ENCODE measurements at regions not wholly inside any gene's neighbourhood (a gene's known extent, or its start where the extent isn't known, plus 50 kb on each side); places are given as distances from the start of the nearest gene placed in this dataset.

- Histone ChIP-seq H3K4me3 (replicated peaks; ENCODE audit: insufficient read depth, low read length) (no peak overlapping the region), H3K27me3 (ENCODE audit: insufficient read depth, poor library complexity, severe bottlenecking) (no peaks in the 10 kb centered on the region), H3K27ac (replicated peaks) (no peak overlapping the region)
- TF ChIP-seq CTCF (IDR thresholded peaks at IDR 0.05; ENCODE audit: insufficient read depth, low read length) (no peak), POLR2AphosphoS5 (IDR thresholded peaks at IDR 0.05; ENCODE audit: low read depth) (no peak), REST (IDR thresholded peaks at IDR 0.05; ENCODE audit: insufficient replicate concordance, low read depth) (no peak), SPI1 (IDR thresholded peaks at IDR 0.05; ENCODE audit: borderline replicate concordance, low read depth) (no peak), GABPA (IDR thresholded peaks at IDR 0.05; ENCODE audit: low read depth) (no peak)
- no peak for DNase-seq (ENCODE audit: low read depth in 1 of 2, low spot score in 1 of 2)
Observed at GRCh38 chr11:39363571-39363970, 2095.9 kb downstream of the LRRC4C start.

GRCh38 chr11:39361557-39361956, 2097.9 kb downstream of the LRRC4C start:
- TF ChIP-seq SPI1 (IDR thresholded peaks at IDR 0.05; ENCODE audit: borderline replicate concordance, low read depth) (no peak), POLR2AphosphoS5 (IDR thresholded peaks at IDR 0.05; ENCODE audit: low read depth) (no peak), GABPA (IDR thresholded peaks at IDR 0.05; ENCODE audit: low read depth) (no peak), REST (IDR thresholded peaks at IDR 0.05; ENCODE audit: insufficient replicate concordance, low read depth) (no peak), CTCF (IDR thresholded peaks at IDR 0.05; ENCODE audit: insufficient read depth, low read length) (no peak)
- H3K27me3 ChIP-seq (ENCODE audit: insufficient read depth, poor library complexity, severe bottlenecking) = no peaks in the 10 kb centered on the region
- H3K27ac ChIP-seq (replicated peaks) = no peak overlapping the region
- no peak for DNase-seq (ENCODE audit: low read depth in 1 of 2, low spot score in 1 of 2)
- no peak overlapping the region for H3K4me3 ChIP-seq (replicated peaks; ENCODE audit: insufficient read depth, low read length)

- no peaks in the 10 kb centered on the region for H3K27me3 ChIP-seq (ENCODE audit: insufficient read depth, poor library complexity, severe bottlenecking)
- no peak overlapping the region for H3K4me3 ChIP-seq (replicated peaks; ENCODE audit: insufficient read depth, low read length)
- no peak for TF ChIP-seq POLR2AphosphoS5 (IDR thresholded peaks at IDR 0.05; ENCODE audit: low read depth)
- TF ChIP-seq REST (IDR thresholded peaks at IDR 0.05; ENCODE audit: insufficient replicate concordance, low read depth) = no peak
- no peak for TF ChIP-seq SPI1 (IDR thresholded peaks at IDR 0.05; ENCODE audit: borderline replicate concordance, low read depth)
- no peak for TF ChIP-seq CTCF (IDR thresholded peaks at IDR 0.05; ENCODE audit: insufficient read depth, low read length)
- no peak for TF ChIP-seq GABPA (IDR thresholded peaks at IDR 0.05; ENCODE audit: low read depth)
- no peak overlapping the region for H3K27ac ChIP-seq (replicated peaks)
- DNase-seq (ENCODE audit: low read depth in 1 of 2, low spot score in 1 of 2) = no peak
Observed at GRCh38 chr11:39345834-39346442, 2113.5 kb downstream of the LRRC4C start.

All from HL-60 (cell line).